Astrocyte (in vitro differentiated cells and primary cell): ENCODE measurements at regions not wholly inside any gene's neighbourhood (a gene's known extent, or its start where the extent isn't known, plus 50 kb on each side); places are given as distances from the start of the nearest gene placed in this dataset.

Experiments
- CTCF ChIP-seq: IDR thresholded peaks from 2 replicates; pipeline ENCODE4 v1.5.1; 2011; ENCODE audit warnings: low read depth, mild to moderate bottlenecking, inconsistent platforms, low read length, moderate library complexity; ENCODE audit not compliant: insufficient read depth
- EZH2 ChIP-seq: IDR thresholded peaks from 2 replicates; pipeline ENCODE4 v1.6.1; 2012; ENCODE audit warnings: mild to moderate bottlenecking, low read length, inconsistent platforms; ENCODE audit not compliant: insufficient read depth

- no peak for TF ChIP-seq CTCF
- TF ChIP-seq EZH2: no peak
Observed at GRCh38 chr4:19689511-19689910, 562.2 kb upstream of the SLIT2 start.
